Ovary (tissue), 3 donors: ENCODE measurements at regions not wholly inside any gene's neighbourhood (a gene's known extent, or its start where the extent isn't known, plus 50 kb on each side); places are given as distances from the start of the nearest gene placed in this dataset.

ENCODE experiments used
- CTCF ChIP-seq, 3 donors: fragments of 450-650 bp in 2 of 3; fragments of 200-600 bp in 1 of 3; IDR thresholded peaks; one replicate each; pipeline versions ENCODE4 v1.5.1 to v1.8.0; 2016 to 2022; ENCODE audit warnings: antibody characterized with exemption in 3 of 3, mild to moderate bottlenecking in 1 of 3
- EP300 ChIP-seq: sonication (generic); formaldehyde crosslinking; IDR thresholded peaks from one replicate; pipeline ENCODE4 v1.6.1; 2017; ENCODE audit warnings: antibody characterized with exemption
- POLR2A ChIP-seq: fragments of 450-650 bp; IDR thresholded peaks from one replicate; pipeline ENCODE4 v1.6.1; 2017; ENCODE audit warnings: antibody characterized with exemption, mild to moderate bottlenecking, moderate library complexity
- donor health status: DM: no; HTN: no; CAD: no.

DNA sequence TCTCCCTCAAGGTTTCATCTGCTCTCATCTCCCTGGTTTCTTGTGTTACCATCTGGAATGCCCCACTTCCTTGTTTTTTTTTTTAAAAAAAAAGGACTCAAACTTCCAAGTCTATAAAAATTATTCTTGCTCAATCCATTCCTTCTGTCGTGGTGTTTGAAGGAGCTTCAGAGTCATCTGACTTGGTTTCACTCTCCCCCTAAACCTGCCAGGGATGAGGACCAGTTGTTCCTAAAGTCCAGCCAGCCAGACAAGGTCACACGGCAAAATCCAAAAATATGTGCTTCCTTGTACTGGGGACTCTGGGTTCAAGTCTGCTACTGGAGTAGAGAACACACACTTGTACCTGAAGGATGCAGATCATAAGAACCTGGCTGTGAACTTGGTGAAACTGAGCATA is 84.5 kb upstream of the GPM6B start:
- TF ChIP-seq CTCF (IDR thresholded peaks at IDR 0.05) (no peak), POLR2A (no peak), EP300 (no peak)
